ENCODE measurements at regions not wholly inside any gene's neighbourhood (a gene's known extent, or its start where the extent isn't known, plus 50 kb on each side); places are given as distances from the start of the nearest gene placed in this dataset.

DNA sequence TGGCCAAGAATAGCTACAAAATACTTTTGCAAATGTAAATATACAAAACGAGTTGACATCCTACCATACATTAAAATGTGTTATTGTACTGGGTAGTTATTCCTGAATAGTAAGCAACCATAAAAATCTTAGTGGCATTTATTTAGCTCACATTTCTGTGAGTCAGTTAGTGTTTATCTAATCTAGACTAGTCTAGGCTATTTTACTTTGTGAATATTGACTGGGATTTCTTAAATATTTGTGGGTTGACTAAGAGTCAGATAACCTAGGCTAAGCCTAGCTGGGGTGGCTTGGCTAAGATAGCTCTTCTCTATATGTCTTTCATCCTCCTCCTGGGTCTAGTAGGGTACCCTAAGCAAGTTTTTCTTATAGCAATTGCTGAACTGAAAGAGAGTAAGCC is 543.8 kb upstream of the DIAPH2 start:
- no peak for DNase-seq (ENCODE audit: low read depth)
- no peak overlapping the region for H3K4me3 ChIP-seq (ENCODE audit: control insufficient read depth, low read depth, low read length)
- TF ChIP-seq, protein P1, sequence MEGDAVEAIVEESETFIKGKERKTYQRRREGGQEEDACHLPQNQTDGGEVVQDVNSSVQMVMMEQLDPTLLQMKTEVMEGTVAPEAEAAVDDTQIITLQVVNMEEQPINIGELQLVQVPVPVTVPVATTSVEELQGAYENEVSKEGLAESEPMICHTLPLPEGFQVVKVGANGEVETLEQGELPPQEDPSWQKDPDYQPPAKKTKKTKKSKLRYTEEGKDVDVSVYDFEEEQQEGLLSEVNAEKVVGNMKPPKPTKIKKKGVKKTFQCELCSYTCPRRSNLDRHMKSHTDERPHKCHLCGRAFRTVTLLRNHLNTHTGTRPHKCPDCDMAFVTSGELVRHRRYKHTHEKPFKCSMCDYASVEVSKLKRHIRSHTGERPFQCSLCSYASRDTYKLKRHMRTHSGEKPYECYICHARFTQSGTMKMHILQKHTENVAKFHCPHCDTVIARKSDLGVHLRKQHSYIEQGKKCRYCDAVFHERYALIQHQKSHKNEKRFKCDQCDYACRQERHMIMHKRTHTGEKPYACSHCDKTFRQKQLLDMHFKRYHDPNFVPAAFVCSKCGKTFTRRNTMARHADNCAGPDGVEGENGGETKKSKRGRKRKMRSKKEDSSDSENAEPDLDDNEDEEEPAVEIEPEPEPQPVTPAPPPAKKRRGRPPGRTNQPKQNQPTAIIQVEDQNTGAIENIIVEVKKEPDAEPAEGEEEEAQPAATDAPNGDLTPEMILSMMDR (IDR thresholded peaks at IDR 0.05; ENCODE audit: control insufficient read depth, insufficient read depth, low read depth, low read length, missing control alignments): no peak

DNA sequence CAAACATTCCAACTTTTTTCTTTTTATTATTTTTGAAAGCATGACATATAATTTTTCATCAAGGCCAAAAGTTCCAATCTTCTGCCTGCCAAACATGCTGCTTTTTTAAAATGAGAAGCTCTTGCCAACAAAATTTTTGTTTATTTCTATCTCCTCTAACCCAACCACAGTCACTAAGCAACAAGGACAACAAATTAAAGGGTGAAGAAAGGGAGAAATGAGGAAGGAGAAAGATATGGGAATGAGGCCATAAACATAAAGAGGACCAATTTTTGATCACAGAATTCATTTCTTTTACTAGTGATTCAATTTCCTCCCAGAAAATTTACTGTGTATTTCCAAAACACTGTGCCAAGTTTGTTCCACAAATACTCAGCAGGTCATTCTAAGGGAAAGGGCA is 537.0 kb upstream of the DIAPH2 start:
- TF ChIP-seq, protein P1 (IDR thresholded peaks at IDR 0.05; ENCODE audit: control insufficient read depth, insufficient read depth, low read depth, low read length, missing control alignments): no peak
- no peak overlapping the region for H3K4me3 ChIP-seq (ENCODE audit: control insufficient read depth, low read depth, low read length)
- DNase-seq (ENCODE audit: low read depth): no peak

DNA sequence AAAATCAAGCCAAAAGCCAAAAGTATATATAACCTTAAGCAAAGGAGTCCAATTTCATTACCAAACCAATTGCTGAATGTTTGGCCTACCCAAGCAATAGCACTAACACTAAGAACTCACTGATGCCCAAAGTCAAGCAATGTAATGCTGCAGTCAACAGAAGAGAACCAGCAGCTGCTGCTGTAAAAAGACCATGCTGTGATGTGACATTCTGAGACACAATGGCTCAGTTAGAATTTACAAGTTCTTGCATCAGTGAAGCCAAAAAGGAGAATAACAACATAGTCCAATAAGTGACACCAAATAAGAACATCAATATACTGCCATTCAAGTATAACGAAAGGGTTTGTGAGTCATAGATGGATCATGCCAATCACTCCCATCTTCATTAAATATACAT is 514.0 kb upstream of the DIAPH2 start:
- H3K4me3 ChIP-seq (ENCODE audit: control insufficient read depth, low read depth, low read length): no peak overlapping the region
- DNase-seq (ENCODE audit: low read depth): no peak
- TF ChIP-seq, protein P1 (IDR thresholded peaks at IDR 0.05; ENCODE audit: control insufficient read depth, insufficient read depth, low read depth, low read length, missing control alignments): no peak

DNA sequence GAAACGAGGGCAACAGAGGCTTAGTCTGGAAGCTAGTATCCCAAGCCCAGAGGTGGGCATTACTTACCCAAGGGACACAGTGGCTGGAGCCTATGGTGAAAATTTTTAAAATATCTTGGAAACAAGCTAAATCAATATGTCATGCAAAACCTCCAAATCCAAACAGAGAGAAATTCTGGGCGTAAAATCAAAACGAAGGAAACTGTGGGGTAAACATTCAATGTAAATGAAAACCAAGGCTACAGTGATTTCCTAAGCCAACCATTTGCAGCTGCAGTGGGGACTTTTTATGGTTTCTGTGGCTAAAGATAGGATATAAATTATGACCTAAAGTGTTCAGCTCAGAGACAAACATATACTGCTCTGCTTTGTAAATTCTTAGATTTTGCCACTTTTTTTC is 507.7 kb upstream of the DIAPH2 start:
- H3K4me3 ChIP-seq (ENCODE audit: control insufficient read depth, low read depth, low read length): no peak overlapping the region
- no peak for DNase-seq (ENCODE audit: low read depth)
- TF ChIP-seq, protein P1 (IDR thresholded peaks at IDR 0.05; ENCODE audit: control insufficient read depth, insufficient read depth, low read depth, low read length, missing control alignments): no peak

DNA sequence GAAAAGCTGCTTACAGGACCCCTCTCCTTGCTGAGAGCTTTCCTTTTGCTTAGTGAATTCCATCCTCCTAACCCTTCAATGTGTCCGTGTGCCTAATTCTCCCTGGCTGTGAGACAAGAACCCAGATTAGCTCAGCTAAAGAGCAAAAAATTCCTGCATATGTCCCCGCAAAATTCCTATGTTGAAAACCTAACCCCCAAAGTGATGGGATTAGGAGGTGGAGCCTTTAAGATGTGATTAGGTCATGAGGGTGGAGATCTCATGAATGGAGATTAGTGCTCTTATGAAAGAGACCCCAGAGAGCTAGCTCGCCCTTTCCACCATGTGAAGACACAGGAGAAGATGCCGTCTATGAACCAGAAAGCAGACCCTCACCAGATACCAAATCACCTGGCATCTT is 503.0 kb upstream of the DIAPH2 start:
- TF ChIP-seq, protein P1 (IDR thresholded peaks at IDR 0.05; ENCODE audit: control insufficient read depth, insufficient read depth, low read depth, low read length, missing control alignments): no peak
- H3K4me3 ChIP-seq (ENCODE audit: control insufficient read depth, low read depth, low read length): no peak overlapping the region
- DNase-seq (ENCODE audit: low read depth): no peak

DNA sequence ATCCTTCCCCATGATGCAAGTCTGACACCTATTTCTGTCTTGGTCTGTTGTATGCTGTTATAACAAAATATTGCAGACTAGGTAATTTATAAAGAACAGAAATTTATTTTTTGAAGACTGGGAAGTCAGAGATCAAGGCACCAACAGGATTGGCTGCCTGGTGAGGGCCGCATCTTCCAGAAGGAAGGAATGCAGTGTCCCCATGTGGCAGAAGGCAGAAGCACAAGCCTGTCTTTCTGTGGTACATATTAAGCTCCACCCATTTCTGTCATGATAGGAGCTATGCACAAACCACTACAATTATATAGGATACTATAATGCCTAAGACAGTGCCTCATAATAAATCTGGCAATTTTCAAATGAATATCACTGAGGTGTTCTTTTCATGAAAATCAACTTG is 502.3 kb upstream of the DIAPH2 start:
- no peak for DNase-seq (ENCODE audit: low read depth)
- no peak overlapping the region for H3K4me3 ChIP-seq (ENCODE audit: control insufficient read depth, low read depth, low read length)
- TF ChIP-seq, protein P1 (IDR thresholded peaks at IDR 0.05; ENCODE audit: control insufficient read depth, insufficient read depth, low read depth, low read length, missing control alignments): peak; percentile 21

DNA sequence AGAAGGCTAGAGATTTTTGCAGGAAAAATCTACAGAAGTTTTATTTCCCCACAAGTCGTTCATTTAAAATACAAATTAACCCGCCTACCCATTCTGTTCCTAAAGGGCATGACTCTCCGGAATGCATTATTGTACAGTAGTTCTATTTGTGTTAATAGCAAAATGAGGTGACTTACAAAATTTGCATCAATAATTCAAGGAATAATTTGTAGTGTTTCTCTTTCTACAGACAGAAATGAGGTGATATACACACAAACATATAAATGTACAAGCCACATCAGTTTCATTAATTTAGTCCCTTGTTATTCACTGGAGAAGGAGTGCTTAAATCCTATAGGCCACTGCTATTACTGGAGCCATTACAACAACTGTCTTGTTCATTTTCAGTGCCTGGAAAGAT is 501.3 kb upstream of the DIAPH2 start:
- TF ChIP-seq, protein P1 (IDR thresholded peaks at IDR 0.05; ENCODE audit: control insufficient read depth, insufficient read depth, low read depth, low read length, missing control alignments): no peak
- H3K4me3 ChIP-seq (ENCODE audit: control insufficient read depth, low read depth, low read length): no peak overlapping the region
- DNase-seq (ENCODE audit: low read depth): no peak
